OCI-LY7 (cell line): ENCODE measurements at regions not wholly inside any gene's neighbourhood (a gene's known extent, or its start where the extent isn't known, plus 50 kb on each side); places are given as distances from the start of the nearest gene placed in this dataset.

Experiments
- BruUV-seq: library from RNA; stranded (reverse); fragments of 400-500 nt; replicated peaks from 2 replicates; lab custom pipeline; 2021; lab: Mats Ljungman, UMichigan
- CTCF ChIA-PET: fragments of 300-600 bp; sonication (Branson Sonifier 250); formaldehyde crosslinking; loops from one replicate; lab custom pipeline; 2022; ENCODE audit warnings: antibody characterized with exemption; ENCODE audit not compliant: unreplicated experiment; lab: Charles Lee
- POLR2A ChIA-PET: fragments of 300-600 bp; sonication (Branson Sonifier 250); formaldehyde crosslinking; loops from one replicate; lab custom pipeline; 2022; ENCODE audit warnings: antibody characterized with exemption; lab: Charles Lee
- DNase-seq: peaks from one replicate; pipeline ENCODE4 v3.0.0-alpha.2; 2015; ENCODE audit warnings: low spot score
- H2AFZ ChIP-seq: fragments of 200-600 bp; sonication (generic), shearing (Covaris generic); 2 replicates; pipeline ENCODE4 v1.6.1; 2014; ENCODE audit warnings: mild to moderate bottlenecking, antibody characterized with exemption, low read length, moderate library complexity
- H3K27ac ChIP-seq: fragments of 200-600 bp; sonication (generic); 2 replicates; pipeline ENCODE4 v1.5.1; 2014; ENCODE audit warnings: mixed run types, low read depth, mild to moderate bottlenecking, moderate library complexity, low read length, inconsistent platforms; ENCODE audit not compliant: poor library complexity, severe bottlenecking
- H3K36me3 ChIP-seq: fragments of 200-600 bp; sonication (generic); 2 replicates; pipeline ENCODE4 v1.6.1; 2014; ENCODE audit warnings: mild to moderate bottlenecking, antibody characterized with exemption, low read length, moderate library complexity, mixed read lengths; ENCODE audit not compliant: insufficient read depth
- H3K4me1 ChIP-seq: fragments of 200-600 bp; sonication (generic); 2 replicates; pipeline ENCODE4 v1.5.1; 2014; ENCODE audit warnings: mild to moderate bottlenecking, low read length; ENCODE audit not compliant: insufficient read depth, poor library complexity, severe bottlenecking
- H3K4me2 ChIP-seq: fragments of 200-600 bp; sonication (generic); 2 replicates; pipeline ENCODE4 v1.6.1; 2014; ENCODE audit warnings: mild to moderate bottlenecking, low read length
- H3K4me3 ChIP-seq: fragments of 200-600 bp; sonication (generic); 2 replicates; pipeline ENCODE4 v1.5.1; 2014; ENCODE audit warnings: mild to moderate bottlenecking, low read depth, low read length; ENCODE audit not compliant: poor library complexity, severe bottlenecking
- H3K79me2 ChIP-seq: fragments of 200-600 bp; sonication (generic); 2 replicates; pipeline ENCODE4 v1.6.1; 2016; ENCODE audit warnings: low read depth, mild to moderate bottlenecking, low read length, moderate library complexity, mixed read lengths; ENCODE audit not compliant: insufficient read depth
- H3K9me2 ChIP-seq: fragments of 200-600 bp; sonication (generic); 2 replicates; pipeline ENCODE4 v1.6.1; 2016; ENCODE audit warnings: mild to moderate bottlenecking, low read length, mixed read lengths; ENCODE audit not compliant: insufficient read depth
- H3K9me3 ChIP-seq: fragments of 200-600 bp; sonication (generic); 2 replicates; pipeline ENCODE4 v1.6.1; 2014; ENCODE audit warnings: mild to moderate bottlenecking, mixed run types, low read length, mixed read lengths
- H4K20me1 ChIP-seq: fragments of 200-600 bp; sonication (generic); 2 replicates; pipeline ENCODE4 v1.6.1; 2014; ENCODE audit warnings: mild to moderate bottlenecking, antibody characterized with exemption, low read length, moderate library complexity, mixed read lengths; ENCODE audit not compliant: insufficient read depth
- CTCF ChIP-seq: fragments of 200-600 bp; sonication (generic); conservative IDR thresholded peaks from 2 replicates; pipeline ENCODE4 v1.5.1; 2014; ENCODE audit warnings: mild to moderate bottlenecking, antibody characterized with exemption, low read length, moderate library complexity, mixed read lengths
- EZH2phosphoT487 ChIP-seq: fragments of 200-600 bp; sonication (generic); IDR thresholded peaks from 2 replicates; pipeline ENCODE4 v1.6.1; 2018; ENCODE audit warnings: low read depth, borderline replicate concordance, mild to moderate bottlenecking, mixed run types, antibody characterized with exemption, low read length, moderate library complexity, mixed read lengths
- intact Hi-C: fragments of 100-400 bp; cut with micrococcal nuclease; formaldehyde crosslinking; loops from one replicate; pipeline ENCODE4 v1.10.0; 2022; ENCODE audit not compliant: unreplicated experiment

GRCh38 chr13:76516013-76516412 lies 370.2 kb downstream of the KCTD12 start:
- Histone ChIP-seq H4K20me1 (no peaks in the 10 kb centered on the region), H3K27ac (no peak overlapping the region), H3K79me2 (no peaks in the 10 kb centered on the region), H3K9me2 (no peaks in the 10 kb centered on the region), H3K9me3 (no peaks in the 10 kb centered on the region), H3K4me2 (no peak overlapping the region), H3K4me1 (no peaks in the 10 kb centered on the region), H3K36me3 (no peaks in the 10 kb centered on the region), H2AFZ (no peak overlapping the region), H3K4me3 (no peak overlapping the region)
- no peak for DNase-seq
- CTCF ChIA-PET, result no interaction called here
- POLR2A ChIA-PET, result interaction anchor here (0.6 kb wide), 1 partner anchor 14 kb away, joined by 3 read pairs; no protein-coding TSS in a partner anchor
- no TSS peak for BruUV-seq
- intact Hi-C loops, result no loop called here
- TF ChIP-seq CTCF (no peak), EZH2phosphoT487 (no peak)

GRCh38 chr13:76512721-76513145 lies 373.5 kb downstream of the KCTD12 start:
- H4K20me1 ChIP-seq, result no peaks in the 10 kb centered on the region
- POLR2A ChIA-PET, result interaction anchor here (0.6 kb wide), 1 partner anchor 24 kb away, joined by 5 read pairs; no protein-coding TSS in a partner anchor
- no TSS peak for BruUV-seq
- H2AFZ ChIP-seq, result no peak overlapping the region
- H3K27ac ChIP-seq, result no peak overlapping the region
- CTCF ChIA-PET, result no interaction called here
- H3K36me3 ChIP-seq, result no peaks in the 10 kb centered on the region
- DNase-seq, result no peak
- H3K9me3 ChIP-seq, result no peaks in the 10 kb centered on the region
- H3K4me3 ChIP-seq, result no peak overlapping the region
- no peaks in the 10 kb centered on the region for H3K79me2 ChIP-seq
- intact Hi-C loops, result no loop called here
- no peaks in the 10 kb centered on the region for H3K4me1 ChIP-seq
- TF ChIP-seq CTCF (no peak), EZH2phosphoT487 (no peak)
- H3K9me2 ChIP-seq, result no peaks in the 10 kb centered on the region
- no peak overlapping the region for H3K4me2 ChIP-seq

GRCh38 chr13:76505437-76505836 lies 380.8 kb downstream of the KCTD12 start:
- DNase-seq, result no peak
- intact Hi-C loops, result no loop called here
- Histone ChIP-seq H3K4me1 (no peaks in the 10 kb centered on the region), H4K20me1 (no peaks in the 10 kb centered on the region), H3K79me2 (no peaks in the 10 kb centered on the region), H3K4me2 (no peak overlapping the region), H3K4me3 (no peak overlapping the region), H3K36me3 (no peaks in the 10 kb centered on the region), H3K9me3 (no peaks in the 10 kb centered on the region), H2AFZ (no peak overlapping the region), H3K27ac (no peak overlapping the region), H3K9me2 (no peaks in the 10 kb centered on the region)
- no TSS peak for BruUV-seq
- ChIA-PET POLR2A (no interaction called here), CTCF (no interaction called here)
- TF ChIP-seq EZH2phosphoT487 (no peak), CTCF (no peak)
